NT2/D1 (cell line): ENCODE measurements at regions not wholly inside any gene's neighbourhood (a gene's known extent, or its start where the extent isn't known, plus 50 kb on each side); places are given as distances from the start of the nearest gene placed in this dataset.
"Not testable (repeated sequence)": the region's sequence is repeated elsewhere in the genome, so short reads cannot be mapped to it uniquely, and the experiment has no call there.

Source experiments
- DNase-seq: peaks from one replicate; pipeline ENCODE4 v3.0.0-alpha.2; 2011; ENCODE audit warnings: low read depth, low spot score
- H3K27me3 ChIP-seq: 2 replicates; pipeline ENCODE4 v1.6.0; 2011; ENCODE audit warnings: mild to moderate bottlenecking; ENCODE audit not compliant: insufficient read length, insufficient read depth
- H3K36me3 ChIP-seq: 2 replicates; pipeline ENCODE4 v1.6.1; 2011; ENCODE audit warnings: mild to moderate bottlenecking, low read length, mixed read lengths; ENCODE audit not compliant: insufficient read depth, insufficient read length
- H3K4me1 ChIP-seq: 2 replicates; pipeline ENCODE4 v1.5.1; 2011; ENCODE audit not compliant: insufficient read depth, insufficient read length
- H3K4me3 ChIP-seq: 2 replicates; pipeline ENCODE4 v1.5.1; 2011; ENCODE audit warnings: low read depth; ENCODE audit not compliant: insufficient read length
- H3K9ac ChIP-seq: 2 replicates; pipeline ENCODE4 v1.6.0; 2011; ENCODE audit warnings: low read depth; ENCODE audit not compliant: insufficient read length
- H3K9me3 ChIP-seq: 2 replicates; pipeline ENCODE4 v1.5.1; 2011; ENCODE audit warnings: mild to moderate bottlenecking, low read length; ENCODE audit not compliant: insufficient read depth
- SUZ12 ChIP-seq: IDR thresholded peaks from 2 replicates; pipeline ENCODE4 v1.6.1; 2011; ENCODE audit not compliant: insufficient read length, insufficient read depth; ENCODE audit errors: extremely low read depth
- YY1 ChIP-seq: IDR thresholded peaks from 2 replicates; pipeline ENCODE4 v1.6.1; 2011; ENCODE audit not compliant: insufficient read length, insufficient read depth
- ZNF274 ChIP-seq: IDR thresholded peaks from 2 replicates; pipeline ENCODE4 v1.6.1; 2011; ENCODE audit warnings: mild to moderate bottlenecking, low read depth, low read length

- Histone ChIP-seq H3K4me1 (peaks cover 3% of the 10 kb centered on the region), H3K27me3 (no peaks in the 10 kb centered on the region), H3K36me3 (no peaks in the 10 kb centered on the region), H3K4me3 (no peak overlapping the region), H3K9ac (no peak overlapping the region), H3K9me3 (peaks cover 8% of the 10 kb centered on the region; the same call in 1 of the 2 replicates)
- DNase-seq: no peak
- TF ChIP-seq YY1 (no peak), SUZ12 (no peak), ZNF274 (no peak)
These were observed 97.7 kb upstream of the SRSF6 start for GRCh38 chr20:43360016-43360415.

GRCh38 chr20:43358811-43359210, 98.9 kb upstream of the SRSF6 start:
- Histone ChIP-seq H3K9ac (no peak overlapping the region), H3K4me1 (no peaks in the 10 kb centered on the region), H3K27me3 (no peaks in the 10 kb centered on the region), H3K4me3 (no peak overlapping the region), H3K9me3 (peaks cover 8% of the 10 kb centered on the region; the same call in 1 of the 2 replicates), H3K36me3 (no peaks in the 10 kb centered on the region)
- TF ChIP-seq ZNF274 (no peak), SUZ12 (no peak), YY1 (no peak)
- DNase-seq: no peak

- no peaks in the 10 kb centered on the region for H3K4me1 ChIP-seq
- TF ChIP-seq YY1 (no peak), ZNF274 (no peak), SUZ12 (no peak)
- H3K9ac ChIP-seq: no peak overlapping the region
- DNase-seq: no peak
- no peaks in the 10 kb centered on the region for H3K27me3 ChIP-seq
- H3K4me3 ChIP-seq: no peak overlapping the region
- peaks cover 9% of the 10 kb centered on the region; the same call in 1 of the 2 replicates for H3K9me3 ChIP-seq
- H3K36me3 ChIP-seq: no peaks in the 10 kb centered on the region
These were observed 100.3 kb upstream of the SRSF6 start for GRCh38 chr20:43357352-43357751.

- Histone ChIP-seq H3K4me3 (no peak overlapping the region), H3K36me3 (no peaks in the 10 kb centered on the region), H3K4me1 (no peaks in the 10 kb centered on the region), H3K27me3 (no peaks in the 10 kb centered on the region), H3K9ac (no peak overlapping the region), H3K9me3 (peaks cover 13% of the 10 kb centered on the region; the same call in 1 of the 2 replicates)
- TF ChIP-seq SUZ12 (no peak), ZNF274 (no peak), YY1 (no peak)
- no peak for DNase-seq
These were observed 102.1 kb upstream of the SRSF6 start for GRCh38 chr20:43355610-43356009.

GRCh38 chr20:43352996-43353395, 104.7 kb upstream of the SRSF6 start:
- TF ChIP-seq ZNF274 (no peak), SUZ12 (no peak), YY1 (no peak)
- no peaks in the 10 kb centered on the region for H3K36me3 ChIP-seq
- H3K4me3 ChIP-seq: no peak overlapping the region
- H3K27me3 ChIP-seq: peaks cover 3% of the 10 kb centered on the region
- no peak for DNase-seq
- H3K9me3 ChIP-seq: peaks cover 7% of the 10 kb centered on the region; the same call in 1 of the 2 replicates
- H3K4me1 ChIP-seq: no peaks in the 10 kb centered on the region
- H3K9ac ChIP-seq: no peak overlapping the region

GRCh38 chr20:43350694-43351093, 107.0 kb upstream of the SRSF6 start:
- not testable (repeated sequence) for DNase-seq, H3K27me3 ChIP-seq

GRCh38 chr20:43349841-43350240, 107.9 kb upstream of the SRSF6 start:
- H3K27me3 ChIP-seq: peaks cover 3% of the 10 kb centered on the region

More at GRCh38 chr20:43350694-43351093, 107.0 kb upstream of the SRSF6 start:
- H3K9ac ChIP-seq, H3K4me1 ChIP-seq, H3K36me3 ChIP-seq, H3K4me3 ChIP-seq: not testable (repeated sequence)
- H3K9me3 ChIP-seq: peaks cover 14% of the 10 kb centered on the region; the same call in 1 of the 2 replicates

GRCh38 chr20:43347839-43348238, 109.9 kb upstream of the SRSF6 start:
- not testable (repeated sequence) for H3K4me1 ChIP-seq, H3K27me3 ChIP-seq, H3K36me3 ChIP-seq, H3K9ac ChIP-seq, H3K4me3 ChIP-seq, DNase-seq
- peaks cover 38% of the 10 kb centered on the region; the same call in 1 of the 2 replicates for H3K9me3 ChIP-seq

More at GRCh38 chr20:43349841-43350240, 107.9 kb upstream of the SRSF6 start:
- Histone ChIP-seq H3K4me1 (no peaks in the 10 kb centered on the region), H3K9ac (no peak overlapping the region), H3K36me3 (no peaks in the 10 kb centered on the region), H3K9me3 (peaks cover 21% of the 10 kb centered on the region; the same call in 1 of the 2 replicates), H3K4me3 (no peak overlapping the region)
- TF ChIP-seq ZNF274 (no peak), SUZ12 (no peak), YY1 (no peak)
- no peak for DNase-seq
